ENCODE measurements at regions not wholly inside any gene's neighbourhood (a gene's known extent, or its start where the extent isn't known, plus 50 kb on each side); places are given as distances from the start of the nearest gene placed in this dataset.
A peak's percentile ranks its signal among the peaks of the same experiment; 100 is the strongest.

GRCh38 chr13:31069808-31070534, 91.7 kb downstream of the HSPH1 start:
- H3K9me2 ChIP-seq (ENCODE audit: insufficient read depth) = peaks cover 16% of the 10 kb centered on the region
- no peaks in the 10 kb centered on the region for H3K36me3 Mint-ChIP-seq (ENCODE audit: low read depth)
- no peaks in the 10 kb centered on the region for H3K79me2 ChIP-seq (replicated peaks; ENCODE audit: insufficient read depth)
- H3K27ac Mint-ChIP-seq = no peak overlapping the region
- H3K4me1 Mint-ChIP-seq = peaks cover 11% of the 10 kb centered on the region
- H3K27me3 ChIP-seq (ENCODE audit: insufficient read depth) = no peaks in the 10 kb centered on the region
- no peak overlapping the region for H3K4me3 Mint-ChIP-seq
- no peaks in the 10 kb centered on the region for H3F3A ChIP-seq (replicated peaks; ENCODE audit: low read depth)
- H3K4me2 ChIP-seq = no peak overlapping the region
- no peaks in the 10 kb centered on the region for H3K36me3 ChIP-seq (ENCODE audit: insufficient read depth)
- H4K20me1 ChIP-seq (replicated peaks; ENCODE audit: insufficient read depth) = no peaks in the 10 kb centered on the region
- H3K27me3 Mint-ChIP-seq (ENCODE audit: insufficient read depth, low read depth, poor library complexity) = peaks cover 2% of the 10 kb centered on the region
- ATAC-seq (peak; percentile 25; the same call in 2 of the 3 replicates), DNase-seq (ENCODE audit: low spot score) (no peak)
- no peaks in the 10 kb centered on the region; the same call in 2 of the 3 replicates for H3K9me3 Mint-ChIP-seq
- H3K27ac ChIP-seq (ENCODE audit: low read depth) = no peak overlapping the region
- peak overlapping the region; percentile 20; the same call in 1 of the 2 replicates for H2AFZ ChIP-seq
- TF ChIP-seq ZNF331 (CRISPR knock-in tag; IDR thresholded peaks at IDR 0.05; ENCODE audit: low read depth) = no peak
- TF ChIP-seq ZNF114 (CRISPR knock-in tag; IDR thresholded peaks at IDR 0.05) = no peak
- TF ChIP-seq NANOG (IDR thresholded peaks at IDR 0.05; ENCODE audit: borderline replicate concordance) = no peak
- no peak for TF ChIP-seq CREB1 (CRISPR knock-in tag; IDR thresholded peaks at IDR 0.05; ENCODE audit: low read depth)
- TF ChIP-seq ETS1 (IDR thresholded peaks at IDR 0.05) = no peak
- no peak for TF ChIP-seq REST (IDR thresholded peaks at IDR 0.05; ENCODE audit: unreplicated experiment)
- TF ChIP-seq EZH2phosphoT487 (IDR thresholded peaks at IDR 0.05; ENCODE audit: unreplicated experiment) = no peak
- no peak for TF ChIP-seq CTCF (conservative IDR thresholded peaks at IDR 0.05; ENCODE audit: low read depth in 2 of 2)
- TF ChIP-seq ZNF462 (CRISPR knock-in tag; IDR thresholded peaks at IDR 0.05) = no peak
- no peak for TF ChIP-seq STAT1 (IDR thresholded peaks at IDR 0.05; ENCODE audit: unreplicated experiment)
- no peak for TF ChIP-seq EZH2 (IDR thresholded peaks at IDR 0.05; ENCODE audit: low read depth, unreplicated experiment)
- TF ChIP-seq POLR2AphosphoS5 (IDR thresholded peaks at IDR 0.05; ENCODE audit: low read depth) = no peak
- no peak for TF ChIP-seq JUNB (IDR thresholded peaks at IDR 0.05; ENCODE audit: unreplicated experiment)
- H3K4me1 ChIP-seq (ENCODE audit: insufficient read depth) = peaks cover 7% of the 10 kb centered on the region; the same call in 1 of the 2 replicates
- H3K4me3 ChIP-seq = no peak overlapping the region
